ENCODE measurements at regions not wholly inside any gene's neighbourhood (a gene's known extent, or its start where the extent isn't known, plus 50 kb on each side); places are given as distances from the start of the nearest gene placed in this dataset.
"Not testable (repeated sequence)": the region's sequence is repeated elsewhere in the genome, so short reads cannot be mapped to it uniquely, and the experiment has no call there.

DNA sequence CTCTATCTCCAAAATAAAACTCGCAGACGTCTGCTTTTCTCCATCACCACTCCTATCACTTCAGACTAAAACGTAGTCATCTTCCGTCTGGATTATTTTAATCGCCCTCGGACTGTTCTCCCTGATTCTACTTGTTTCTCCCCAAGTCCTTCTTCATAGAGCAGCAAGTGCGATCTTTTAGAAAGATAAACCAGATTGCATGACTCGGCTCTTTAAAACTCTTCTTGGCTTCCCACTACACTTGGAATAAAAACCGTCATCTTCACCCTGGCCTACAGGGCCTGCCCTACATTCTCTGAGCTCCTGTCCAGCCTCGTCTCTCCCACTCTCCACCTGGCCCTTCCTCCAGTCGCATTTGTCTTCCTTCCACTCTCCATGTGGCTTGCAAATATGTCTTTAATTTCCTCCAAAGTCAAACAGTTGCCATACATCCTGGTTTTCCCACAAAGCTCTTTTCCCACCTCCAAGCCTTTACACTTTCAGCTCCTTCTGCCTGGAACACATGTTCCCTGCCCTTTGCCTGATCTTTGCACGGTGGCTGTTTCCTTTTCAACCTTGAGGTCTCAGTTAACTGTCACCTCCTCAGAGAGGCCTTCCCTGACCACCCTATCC lies 70.5 kb upstream of the DHX40 start:
- DNase-seq (ENCODE audit: low read depth), result no peak

DNA sequence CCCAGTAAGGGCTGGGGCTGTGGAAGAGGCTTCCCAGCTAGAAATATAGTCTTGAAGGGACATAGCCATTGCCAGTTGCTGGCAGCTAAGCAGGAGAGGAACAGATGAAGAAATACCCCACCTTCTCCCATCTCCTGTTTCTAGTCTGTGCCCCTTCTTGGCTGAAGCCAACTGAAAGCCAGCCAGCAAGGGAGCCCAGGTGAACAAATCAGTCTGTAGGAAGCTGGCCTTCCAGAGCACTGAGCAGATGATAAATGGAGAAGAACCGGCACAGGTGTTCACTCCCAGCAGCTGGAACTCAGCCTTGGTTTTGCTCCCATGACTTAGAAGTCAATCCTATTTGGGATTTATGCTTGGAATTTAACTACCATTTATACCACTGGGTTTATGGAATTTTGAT lies 69.2 kb upstream of the DHX40 start:
- DNase-seq (ENCODE audit: low read depth), result no peak

DNA sequence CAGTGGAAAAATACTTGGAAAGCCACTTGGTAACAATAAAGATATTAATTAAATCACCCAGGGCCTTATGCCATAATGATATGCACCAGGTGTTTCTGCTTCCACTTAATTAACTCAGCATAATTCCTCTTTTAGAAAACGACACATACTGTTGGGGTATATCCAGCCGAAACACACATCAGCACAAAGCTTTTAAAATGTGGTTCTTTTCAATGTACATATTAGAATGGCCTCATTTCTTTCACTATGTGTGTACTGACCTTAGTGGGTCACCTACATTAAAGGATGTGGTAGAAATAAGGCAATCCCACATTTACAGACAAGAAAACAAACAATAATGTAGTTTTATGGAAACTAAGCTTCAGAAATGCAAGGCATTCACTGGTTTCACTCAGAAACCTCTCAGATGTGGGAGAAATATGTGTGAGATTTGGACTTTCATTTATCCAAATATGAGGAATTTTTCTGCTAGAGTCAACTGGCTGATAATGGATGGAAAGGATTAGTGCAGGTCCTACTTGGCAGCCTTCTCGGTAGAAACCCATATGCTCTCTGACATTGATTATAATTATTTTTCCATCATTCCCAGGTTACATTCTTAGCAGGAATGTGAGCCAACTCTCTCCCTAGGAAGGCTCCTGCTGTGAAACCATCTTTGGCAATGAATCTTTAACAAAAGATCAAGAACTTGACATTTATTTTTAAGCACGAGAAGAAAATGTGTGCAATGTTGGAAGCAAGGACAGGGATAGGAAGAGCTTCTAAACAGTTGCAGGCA lies 66.7 kb upstream of the DHX40 start:
- DNase-seq (ENCODE audit: low read depth), result peak; percentile 37

DNA sequence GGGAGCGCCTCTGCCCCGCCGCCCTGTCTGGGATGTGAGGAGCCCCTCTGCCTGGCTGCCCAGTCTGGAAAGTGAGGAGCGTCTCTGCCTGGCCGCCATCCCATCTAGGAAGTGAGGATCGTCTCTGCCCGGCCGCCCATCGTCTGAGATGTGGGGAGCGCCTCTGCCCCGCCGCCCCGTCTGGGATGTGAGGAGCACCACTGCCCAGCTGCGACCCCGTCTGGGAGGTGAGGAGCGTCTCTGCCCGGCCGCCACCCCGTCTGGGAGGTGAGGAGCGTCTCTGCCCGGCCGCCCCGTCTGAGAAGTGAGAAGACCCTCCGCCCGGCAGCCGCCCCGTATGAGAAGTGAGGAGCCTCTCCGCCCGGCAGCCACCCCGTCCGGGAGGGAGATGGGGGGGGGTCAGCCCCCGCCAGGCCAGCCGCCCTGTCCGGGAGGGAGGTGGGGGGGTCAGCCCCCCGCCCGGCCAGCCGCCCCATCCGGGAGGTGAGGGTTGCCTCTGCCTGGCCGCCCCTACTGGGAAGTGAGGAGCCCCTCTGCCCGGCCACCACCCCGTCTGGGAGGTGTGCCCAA lies 65.2 kb upstream of the DHX40 start:
- not testable (repeated sequence) for DNase-seq (ENCODE audit: low read depth)

DNA sequence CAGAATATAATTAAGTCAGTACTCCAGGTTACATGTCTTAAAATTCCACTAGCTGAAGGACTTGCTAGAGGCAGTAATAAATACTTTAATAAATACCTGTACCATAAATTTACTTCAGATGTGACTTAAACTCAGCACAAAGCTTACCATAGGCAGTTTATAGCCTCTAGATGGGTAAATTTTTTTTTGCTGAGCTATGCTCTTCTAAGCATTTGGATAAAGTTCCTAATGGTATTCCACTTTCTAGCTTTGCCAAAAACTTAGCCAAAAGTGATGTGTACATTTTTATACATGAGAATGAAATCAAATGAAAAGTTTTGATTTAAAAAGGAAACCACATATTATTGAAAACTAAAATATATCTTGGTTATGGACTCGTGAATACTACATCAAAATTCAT lies 63.7 kb upstream of the DHX40 start:
- no peak for DNase-seq (ENCODE audit: low read depth)

DNA sequence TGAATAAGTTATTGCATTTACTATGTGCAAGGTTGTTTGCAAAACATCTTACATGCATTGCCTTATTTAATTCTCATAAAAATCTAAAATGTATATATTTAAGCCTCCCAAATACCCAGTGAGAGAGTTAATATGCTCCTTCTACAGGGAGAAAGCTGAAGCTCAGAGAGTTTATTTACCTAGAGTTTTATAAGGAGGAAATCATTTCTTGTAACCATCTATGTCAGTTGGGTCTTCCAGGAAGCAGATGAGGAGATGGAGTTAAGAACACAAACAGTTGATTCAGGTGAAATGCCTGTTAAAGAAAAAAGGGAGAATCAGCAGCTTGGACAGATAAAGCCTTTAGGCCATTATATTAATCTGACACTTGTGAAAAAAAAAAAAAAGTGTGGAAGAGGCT lies 62.6 kb upstream of the DHX40 start:
- no peak for DNase-seq (ENCODE audit: low read depth)

DNA sequence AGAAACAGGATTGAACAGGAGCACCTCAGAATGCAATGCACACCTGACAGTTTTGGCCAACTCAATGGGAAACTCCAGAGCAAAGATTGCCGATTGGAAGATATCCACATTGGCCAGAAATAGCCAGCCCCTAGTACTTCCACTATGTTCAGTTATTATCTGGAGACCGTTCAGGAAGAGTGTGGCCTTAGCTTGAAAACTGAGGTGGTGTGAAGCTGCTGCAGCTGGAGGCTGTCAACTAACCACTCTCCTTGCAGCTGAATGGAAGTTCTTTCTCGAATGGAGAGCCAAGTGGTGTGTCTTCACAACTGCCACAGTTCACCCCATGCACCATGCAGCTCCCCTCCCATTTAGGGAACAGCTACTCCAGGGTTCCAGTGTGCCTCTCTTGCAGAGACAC lies 61.9 kb upstream of the DHX40 start:
- no peak for DNase-seq (ENCODE audit: low read depth)

DNA sequence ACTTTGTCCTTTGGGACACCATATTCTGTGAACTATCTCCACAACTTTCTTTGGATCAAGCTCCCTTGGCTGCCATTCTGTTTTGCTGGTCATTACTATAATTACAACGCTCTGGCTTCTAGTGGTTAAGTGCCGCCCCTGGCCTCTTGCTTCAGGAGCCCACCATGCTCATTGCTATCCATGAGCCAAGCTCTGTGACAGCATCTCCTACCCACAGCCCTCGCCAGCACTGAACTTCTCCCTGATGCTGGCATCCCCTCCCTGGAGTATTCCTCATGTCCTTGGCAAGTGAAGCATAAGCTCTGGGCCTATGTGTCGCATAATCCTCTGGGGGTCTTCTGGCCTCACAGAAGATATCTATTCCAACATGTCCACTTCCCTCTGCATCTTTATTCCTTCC lies 60.6 kb upstream of the DHX40 start:
- no peak for DNase-seq (ENCODE audit: low read depth)

DNA sequence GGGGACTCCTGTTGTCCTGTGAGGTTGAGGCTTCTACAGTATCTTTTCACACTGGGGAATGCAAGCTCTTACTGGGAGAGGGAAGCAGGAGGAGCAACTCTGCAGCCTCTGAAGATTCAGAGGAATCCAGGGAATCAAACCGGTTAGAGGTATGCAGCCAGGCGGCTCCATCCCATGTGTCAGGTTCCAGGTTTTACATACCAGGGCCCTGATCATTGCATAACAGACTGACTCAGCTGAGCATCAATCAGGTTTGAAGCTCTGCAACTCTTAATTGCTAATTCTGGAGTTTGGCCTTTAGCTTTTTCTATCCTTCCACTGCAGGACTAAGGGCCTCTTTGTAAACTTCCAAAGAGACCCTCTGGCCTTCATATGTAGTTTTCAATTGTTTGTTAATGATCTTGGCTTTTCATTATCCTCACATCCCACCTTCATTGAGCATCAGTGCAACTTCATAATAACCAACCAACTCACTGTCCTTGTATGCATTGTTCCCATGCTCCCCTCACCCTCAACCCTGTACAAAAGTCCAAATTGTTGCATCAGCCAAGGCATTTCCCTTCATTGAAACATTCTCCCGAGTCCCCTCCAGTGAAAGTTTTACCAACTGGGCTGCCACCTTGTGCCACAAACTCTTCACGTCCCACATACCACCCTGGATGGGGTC lies 59.7 kb upstream of the DHX40 start:
- peak; percentile 65 for DNase-seq (ENCODE audit: low read depth)

DNA sequence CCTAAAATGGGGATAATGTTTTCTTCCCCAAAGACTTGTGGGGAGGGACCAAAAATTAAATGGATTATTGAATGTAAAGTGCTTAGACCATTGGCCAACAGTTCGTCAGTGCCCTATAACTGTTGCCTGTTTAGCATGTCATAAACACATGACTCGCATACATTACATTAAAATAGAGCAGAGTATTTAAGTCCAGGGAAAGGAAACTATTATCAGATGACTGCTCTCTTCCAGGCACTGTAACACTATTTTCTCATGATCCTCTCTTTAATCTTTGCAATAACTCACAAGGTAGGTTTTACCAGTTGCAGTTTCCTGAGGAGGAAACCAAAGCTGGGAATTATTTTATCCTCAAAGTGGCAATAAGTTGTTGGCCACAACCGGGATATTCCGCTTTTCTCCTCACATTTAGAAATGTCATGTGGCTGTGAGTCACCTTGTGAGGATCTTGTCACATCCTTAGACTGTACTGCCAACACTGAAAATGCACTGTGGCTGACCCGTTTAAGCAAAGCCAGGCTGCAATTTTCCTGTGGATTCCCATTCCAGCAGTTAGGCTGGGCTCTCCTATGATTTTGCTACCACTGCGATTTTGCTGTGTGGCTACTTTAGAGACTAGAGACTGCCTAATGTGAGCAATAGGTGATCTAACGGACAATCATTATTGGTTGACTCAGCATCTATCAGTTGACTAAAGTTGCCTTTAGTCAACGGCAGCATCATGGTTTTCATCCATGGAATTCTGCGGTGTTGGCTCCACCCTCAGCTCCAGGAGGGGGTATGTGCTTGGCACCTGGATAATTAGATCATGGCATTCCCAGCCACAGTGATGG lies 58.3 kb upstream of the DHX40 start:
- no peak for DNase-seq (ENCODE audit: low read depth)

DNA sequence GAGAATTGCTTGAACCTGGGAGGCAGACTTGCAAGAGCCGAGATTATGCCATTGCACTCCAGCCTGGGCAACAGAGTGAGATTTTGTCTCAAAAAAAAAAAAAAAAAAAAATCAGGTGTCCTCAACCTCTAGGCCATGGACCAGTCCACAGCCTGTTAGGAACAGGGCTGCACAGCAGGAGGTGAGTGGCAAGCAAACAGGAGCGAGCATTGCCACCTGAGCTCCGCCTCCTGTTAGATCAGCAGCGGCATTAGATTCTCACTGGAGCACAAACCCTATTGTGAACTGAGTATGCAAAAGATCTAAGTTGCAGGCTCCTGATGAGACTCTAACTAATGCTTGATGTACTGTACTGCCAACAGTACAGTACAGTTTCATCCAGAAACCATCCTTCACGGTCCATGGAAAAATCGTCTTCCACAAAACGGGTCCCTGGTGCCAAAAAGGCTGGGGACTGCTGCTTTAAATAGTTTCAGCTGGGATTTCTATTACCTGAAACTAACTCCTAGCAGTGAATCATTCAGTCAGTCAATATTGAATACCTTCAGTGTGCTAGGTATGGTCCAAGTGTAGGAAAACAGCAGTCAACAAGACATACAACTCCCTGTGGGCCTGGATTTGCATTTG lies 56.3 kb upstream of the DHX40 start:
- no peak for DNase-seq (ENCODE audit: low read depth)

DNA sequence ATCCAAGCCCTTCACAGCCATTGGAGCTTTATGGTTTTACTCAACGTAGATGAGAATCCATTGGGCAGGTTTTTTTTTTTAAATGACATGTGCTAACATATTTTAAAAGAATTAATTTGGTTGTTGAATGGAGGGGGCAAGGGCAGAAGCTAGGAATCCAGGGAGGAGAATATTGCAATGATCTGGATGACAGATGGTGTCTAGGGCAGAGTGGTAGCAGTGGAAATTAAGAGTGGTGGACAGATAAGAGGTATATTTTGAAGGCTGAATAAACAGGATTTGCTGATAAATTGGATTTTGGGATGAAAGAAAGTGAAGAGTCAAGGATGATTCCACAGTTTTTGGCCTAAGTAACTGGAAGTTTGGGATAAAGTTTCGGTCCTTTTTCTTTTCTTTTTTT lies 54.8 kb upstream of the DHX40 start:
- DNase-seq (ENCODE audit: low read depth), result no peak

DNA sequence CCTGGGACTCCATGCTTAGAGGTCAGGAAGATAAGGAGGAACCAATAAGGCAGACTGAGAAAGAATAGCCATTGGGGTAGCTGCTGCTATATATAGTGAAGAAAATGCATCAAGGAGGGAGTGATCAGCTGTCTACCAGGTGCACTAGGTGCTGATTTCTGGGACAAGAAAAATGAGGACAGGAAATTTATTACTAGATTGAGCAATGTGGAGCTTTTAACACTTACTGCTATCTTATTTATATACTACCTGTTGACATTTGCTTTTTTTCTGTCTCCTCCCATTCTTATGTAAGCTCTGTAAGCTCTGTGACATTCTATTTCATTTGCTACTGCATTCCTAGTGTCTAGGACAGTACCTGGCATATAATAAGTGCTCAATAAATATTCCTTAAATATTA lies 53.7 kb upstream of the DHX40 start:
- no peak for DNase-seq (ENCODE audit: low read depth)

DNA sequence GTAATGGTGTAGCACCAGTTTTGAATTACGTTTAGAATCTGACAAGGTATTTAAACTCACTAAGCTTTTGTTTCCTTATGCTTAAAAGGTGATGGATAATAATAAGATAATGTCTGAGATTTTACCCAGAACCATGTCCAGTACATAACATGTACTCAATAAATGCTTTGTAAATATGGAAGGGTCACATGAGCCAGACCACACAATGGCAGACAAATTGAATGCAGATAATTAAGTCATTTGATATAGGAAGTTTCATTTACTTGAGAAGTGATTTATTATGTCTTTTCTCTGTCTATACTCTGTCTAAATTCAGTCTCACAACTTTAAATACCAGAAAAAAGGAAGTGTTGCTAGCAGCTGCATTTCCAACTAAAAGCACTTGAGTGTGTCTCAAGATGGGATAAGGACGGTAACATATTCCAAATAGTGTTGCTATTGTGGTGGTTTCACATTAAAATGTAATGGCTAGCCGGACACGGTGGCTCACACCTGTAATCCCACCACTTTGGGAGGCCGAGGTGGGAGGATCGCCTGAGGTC lies 52.5 kb upstream of the DHX40 start:
- DNase-seq (ENCODE audit: low read depth), result no peak

DNA sequence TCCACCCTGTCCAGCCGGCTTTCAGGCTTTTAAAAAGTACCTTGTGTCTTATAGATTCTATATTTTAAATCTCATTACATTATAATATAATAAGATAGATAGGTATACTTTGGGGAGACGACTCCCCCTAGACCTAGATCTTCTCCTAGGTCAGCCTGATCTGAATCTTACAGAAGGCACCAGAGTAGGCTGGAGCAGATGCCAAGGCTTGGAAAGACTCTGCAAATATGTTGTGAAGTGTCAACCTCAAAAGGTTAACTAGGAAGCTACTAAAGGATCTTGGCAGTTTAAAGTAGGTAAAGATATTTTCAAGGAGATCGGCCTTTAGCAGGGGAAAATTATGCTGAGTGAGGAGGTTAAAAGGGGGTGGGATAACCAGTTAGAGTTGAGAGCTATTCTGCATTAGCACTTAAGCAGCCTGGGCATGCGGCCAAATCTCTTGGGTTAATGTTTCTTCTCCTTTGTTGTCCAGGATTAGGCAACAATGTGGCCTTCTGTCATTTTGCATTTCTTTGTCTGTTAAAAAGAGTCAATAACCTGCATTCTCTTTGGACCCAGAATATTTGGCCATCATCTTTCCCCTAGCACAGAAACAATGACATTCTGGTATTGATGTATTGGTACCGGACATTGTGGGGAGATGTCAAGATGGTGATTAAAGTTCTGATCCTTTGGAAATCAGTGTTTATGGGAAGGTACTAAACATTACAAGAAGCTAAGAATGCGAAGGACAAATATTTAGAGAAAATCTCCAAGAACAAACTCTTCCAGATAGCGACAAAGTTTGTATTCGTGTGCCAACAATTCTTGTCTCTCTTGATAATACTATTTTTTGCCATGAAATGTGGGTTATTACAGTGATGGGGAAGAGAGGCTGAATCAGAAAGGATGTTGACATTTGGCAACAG lies 51.2 kb upstream of the DHX40 start:
- peak; percentile 87 for DNase-seq (ENCODE audit: low read depth)
